Activated CD4-positive, alpha-beta T cell treated with anti-CD3 and anti-CD28 coated beads, Interleukin-2, Interleukin-4, amounts not matched to agents 100 ng/mL and 50 ng/mL, durations not matched to agents 16 hours and 8 hours (primary cell): ENCODE measurements at regions not wholly inside any gene's neighbourhood (a gene's known extent, or its start where the extent isn't known, plus 50 kb on each side); places are given as distances from the start of the nearest gene placed in this dataset.

Source experiments
- DNase-seq: peaks from one replicate; pipeline ENCODE4 v3.0.0-alpha.2; 2020; ENCODE audit warnings: low spot score

DNA sequence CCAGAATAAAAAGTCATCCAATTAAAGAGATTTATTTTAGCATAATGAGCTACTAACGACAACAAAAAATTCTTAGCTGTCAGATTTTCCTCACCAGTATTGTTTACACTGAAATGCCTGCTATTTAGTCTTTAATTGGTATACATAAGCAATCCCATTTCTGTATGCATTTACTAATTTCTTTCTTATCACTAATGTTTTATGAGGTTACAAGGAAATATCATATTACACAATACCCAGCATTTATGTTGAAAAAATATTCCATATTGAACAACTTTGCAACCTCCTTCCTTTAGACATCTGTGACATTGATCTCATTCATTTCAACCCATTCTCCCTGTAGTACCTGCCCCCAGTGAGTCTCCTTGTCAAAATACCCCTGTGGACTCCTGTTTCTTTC is 135.4 kb downstream of the SLITRK6 start:
- no peak for DNase-seq

DNA sequence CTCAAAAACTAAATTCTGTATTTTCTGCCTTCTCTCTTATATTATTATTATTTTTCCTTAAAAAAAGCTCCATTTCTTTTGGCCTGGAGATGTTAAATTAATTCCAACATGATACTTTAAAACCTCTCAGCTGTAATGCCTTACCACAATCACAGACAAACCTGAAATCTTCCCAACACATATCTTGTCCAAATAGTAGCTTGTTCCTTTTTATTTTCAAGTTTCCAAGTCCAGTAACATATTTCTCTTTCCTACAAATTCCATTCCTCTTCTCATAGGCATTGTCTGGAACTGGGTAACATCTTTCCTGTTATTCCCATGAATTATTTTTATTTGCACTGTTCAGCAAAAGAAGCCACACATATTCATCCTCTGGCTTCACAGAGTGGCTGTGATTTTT is 137.0 kb downstream of the SLITRK6 start:
- no peak for DNase-seq

DNA sequence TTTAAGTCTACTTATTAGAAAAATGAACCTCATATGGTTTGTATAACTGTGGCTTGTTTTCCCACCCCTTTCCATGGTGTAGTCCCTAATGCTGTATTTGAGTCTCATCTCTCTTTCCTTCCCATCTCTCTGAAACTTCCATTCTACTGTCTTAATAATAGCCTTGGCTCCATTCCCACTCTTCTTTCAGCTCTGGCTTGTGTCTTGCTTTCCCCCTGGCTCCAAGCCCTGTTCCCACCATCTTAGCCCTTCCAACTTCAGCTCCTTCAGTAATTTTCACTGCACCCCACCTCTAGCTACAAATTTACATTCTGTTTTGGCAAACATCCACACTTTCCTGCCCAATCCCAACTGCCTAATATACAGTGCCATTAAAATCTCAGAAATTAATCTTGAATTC is 137.5 kb downstream of the SLITRK6 start:
- DNase-seq = no peak

DNA sequence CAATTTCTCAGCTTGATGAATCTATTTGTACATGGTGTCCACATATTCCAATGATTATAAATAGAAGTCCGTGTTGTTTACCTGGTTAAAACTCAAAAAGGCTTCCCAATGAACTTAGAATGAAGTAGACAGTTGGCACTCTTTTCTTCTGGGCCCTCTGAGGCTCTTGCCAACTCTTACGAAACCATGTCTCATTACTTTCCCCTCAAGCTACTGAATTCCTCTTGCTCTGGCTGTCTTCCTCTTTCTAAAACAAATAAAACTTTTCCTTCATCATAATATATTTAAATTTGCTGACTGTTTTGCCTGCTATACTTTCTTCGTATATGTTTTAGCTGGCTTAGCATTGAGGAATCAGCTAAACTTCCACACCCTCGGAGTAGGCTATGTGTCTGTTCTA is 139.7 kb downstream of the SLITRK6 start:
- no peak for DNase-seq

DNA sequence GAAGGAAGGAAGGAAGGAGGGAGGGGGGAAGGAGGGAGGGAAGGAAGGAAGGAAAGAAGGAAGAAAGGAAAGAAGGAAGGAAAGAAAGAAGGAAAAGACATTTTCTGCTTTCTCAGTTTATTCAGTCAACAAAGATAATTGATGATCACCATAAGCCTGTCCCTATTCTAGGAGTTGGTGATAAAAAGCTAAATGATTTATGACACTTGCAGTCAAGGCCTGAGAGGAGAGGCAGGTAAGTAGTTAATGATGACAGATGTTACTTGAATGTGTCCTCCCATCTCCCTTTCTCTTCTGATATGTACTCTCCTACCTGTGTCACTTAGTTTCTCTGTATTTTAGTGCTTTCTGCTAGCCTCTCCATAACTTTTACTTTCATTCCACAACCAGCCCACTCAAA is 141.3 kb downstream of the SLITRK6 start:
- no peak for DNase-seq

DNA sequence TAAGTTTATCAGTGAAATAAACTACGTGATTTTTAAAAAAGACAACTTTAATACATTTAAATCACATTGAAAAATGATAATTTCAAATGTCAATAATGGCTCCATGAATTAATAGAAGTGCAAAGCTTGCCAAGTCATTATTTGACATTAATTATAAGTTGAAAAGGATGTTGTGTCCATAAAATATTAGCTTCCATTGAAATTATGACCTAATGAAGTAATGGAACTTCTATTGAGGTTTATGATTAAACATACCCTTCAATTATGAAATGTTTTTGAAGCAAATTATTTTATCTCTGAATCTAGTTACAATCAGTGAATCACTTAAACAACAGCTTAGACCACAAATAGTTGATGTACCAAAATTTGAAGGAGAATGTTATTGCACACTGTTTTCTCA is 144.2 kb downstream of the SLITRK6 start:
- DNase-seq = no peak

DNA sequence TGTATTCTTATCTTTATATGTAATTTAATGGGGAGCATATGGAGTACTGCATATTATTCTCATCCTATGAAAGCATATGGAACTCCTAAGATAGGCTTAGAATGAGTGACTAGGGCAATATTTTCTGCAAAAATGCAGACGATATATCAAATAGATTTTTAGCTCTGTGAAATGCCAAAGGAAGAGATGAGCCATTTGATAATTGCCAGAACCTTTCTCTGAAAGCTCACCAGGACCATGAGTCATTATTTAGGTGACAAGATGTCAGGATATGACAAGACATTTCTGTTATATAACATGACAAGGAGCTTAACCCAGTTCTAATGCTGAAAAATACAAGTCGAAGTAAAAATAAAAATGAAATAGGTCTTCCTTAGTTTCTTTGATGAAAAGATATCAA is 145.0 kb downstream of the SLITRK6 start:
- DNase-seq = no peak

DNA sequence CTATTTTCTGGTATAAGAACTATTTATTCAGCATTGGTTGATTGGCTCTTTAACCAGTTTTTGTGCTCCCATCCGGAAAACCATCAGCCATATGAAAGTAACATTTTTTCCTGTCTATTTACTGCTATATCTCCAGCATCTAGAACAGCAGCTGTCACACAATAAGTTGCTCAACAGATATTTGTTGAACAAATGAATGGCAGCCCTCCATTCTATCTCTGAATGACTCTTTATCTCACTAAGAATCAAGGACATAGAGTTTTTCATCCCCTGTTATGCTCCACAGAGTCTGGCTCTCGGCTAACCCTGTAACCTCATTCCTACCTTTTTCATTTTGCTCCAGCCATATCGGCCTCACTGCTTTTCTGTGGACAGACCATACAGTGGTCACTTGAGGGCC is 145.5 kb downstream of the SLITRK6 start:
- no peak for DNase-seq

DNA sequence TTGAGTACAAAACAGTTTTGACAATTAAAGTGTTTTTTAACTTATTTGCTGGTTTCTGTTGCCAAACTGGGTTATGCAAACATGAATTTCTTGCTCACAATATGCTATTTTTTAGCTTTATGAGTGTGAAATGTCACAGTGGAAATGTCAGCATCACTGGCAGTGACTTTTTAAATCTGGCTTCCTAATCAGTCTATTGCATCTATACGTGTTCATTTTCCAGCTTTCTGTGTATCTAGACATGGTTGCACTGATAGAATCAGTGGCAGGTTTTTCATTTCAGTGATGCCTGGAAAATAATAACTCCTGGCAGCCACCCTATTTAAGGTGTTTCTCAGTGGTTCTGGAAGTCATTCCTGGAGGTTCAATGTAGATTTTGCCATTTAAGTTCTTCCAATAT is 146.7 kb downstream of the SLITRK6 start:
- DNase-seq = no peak

DNA sequence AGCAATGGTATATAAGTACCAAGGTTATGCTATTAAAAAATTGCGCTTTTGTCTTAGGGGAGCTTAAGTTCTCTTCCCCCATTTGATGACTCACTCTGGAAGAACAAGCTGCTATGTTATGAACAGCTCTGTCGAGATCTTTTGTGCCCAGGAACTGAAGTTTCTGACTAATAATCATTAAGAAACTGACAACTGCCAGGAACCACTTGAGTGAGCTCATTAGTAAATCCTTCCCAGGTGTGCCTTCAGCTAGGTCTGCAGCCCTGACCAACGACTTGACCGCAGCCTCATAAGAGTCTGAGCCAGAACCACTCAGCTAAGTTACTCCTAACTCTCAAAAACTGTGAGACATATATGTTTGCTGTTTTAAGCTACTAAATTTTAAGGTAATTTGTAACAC is 147.8 kb downstream of the SLITRK6 start:
- no peak for DNase-seq

DNA sequence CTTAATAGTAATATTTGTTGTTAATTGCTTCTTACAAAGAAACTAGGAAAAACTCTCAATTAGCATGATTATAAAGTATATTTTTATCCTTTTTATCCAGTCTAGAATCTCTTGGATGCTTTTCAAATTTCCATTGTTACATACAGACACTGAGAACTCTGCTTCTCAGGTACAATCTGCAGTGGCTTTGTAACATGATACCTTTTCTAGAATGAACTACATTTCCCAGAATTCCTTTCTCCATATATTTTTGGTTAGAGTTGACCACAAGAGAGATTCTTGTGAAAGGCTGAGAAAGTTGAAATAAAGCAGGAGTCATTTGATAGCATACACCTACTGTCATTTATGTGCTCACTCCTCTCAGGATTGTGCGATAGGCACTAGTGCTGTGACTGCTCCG is 148.6 kb downstream of the SLITRK6 start:
- no peak for DNase-seq

DNA sequence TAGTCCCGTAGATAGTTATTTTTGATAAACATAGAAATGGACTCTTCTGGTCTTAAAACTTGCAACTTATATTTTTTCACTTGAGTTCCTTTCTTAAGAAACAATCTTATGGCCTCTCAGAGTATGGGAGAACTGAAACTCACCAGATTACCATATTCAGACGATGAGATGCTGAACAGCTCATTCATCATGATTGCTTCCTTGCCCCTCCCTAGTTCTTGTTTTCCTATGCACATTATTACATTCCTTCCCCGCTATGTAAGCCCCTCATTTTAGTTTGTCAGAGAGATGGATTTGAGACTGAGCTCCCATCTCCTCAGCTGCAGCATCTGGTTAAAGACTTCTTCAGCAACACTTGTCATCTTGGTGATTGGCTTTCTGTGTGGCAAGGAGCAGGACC is 158.5 kb downstream of the SLITRK6 start:
- DNase-seq = no peak

DNA sequence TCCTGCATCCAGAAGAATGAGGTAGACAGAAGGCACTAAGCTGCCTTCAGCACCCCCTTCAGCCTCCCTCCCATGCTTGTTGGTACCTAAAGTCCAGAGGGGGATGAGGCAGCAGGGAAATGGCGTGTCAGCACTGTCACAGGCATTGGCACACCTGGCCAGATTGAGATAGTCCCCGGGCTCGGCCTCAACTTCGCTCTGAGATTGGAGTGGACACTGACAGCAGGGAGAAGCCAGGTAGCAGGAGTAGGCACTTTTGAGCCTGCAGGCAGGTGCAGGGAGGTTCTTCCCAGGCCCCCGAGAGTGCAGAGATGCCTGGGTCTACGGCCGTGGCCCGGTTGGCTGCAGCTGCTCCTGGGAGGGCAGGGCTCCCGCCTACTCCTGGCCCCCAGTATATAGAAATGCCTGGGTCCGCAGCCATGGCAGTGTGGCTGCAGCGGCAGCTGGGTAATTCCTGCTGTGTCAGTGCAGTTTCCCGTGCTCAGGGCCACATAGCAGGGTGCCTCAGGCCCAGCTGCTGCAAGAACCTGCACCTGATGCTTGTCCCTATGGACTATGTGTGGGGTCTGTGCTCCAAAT is 160.3 kb downstream of the SLITRK6 start:
- no peak for DNase-seq

DNA sequence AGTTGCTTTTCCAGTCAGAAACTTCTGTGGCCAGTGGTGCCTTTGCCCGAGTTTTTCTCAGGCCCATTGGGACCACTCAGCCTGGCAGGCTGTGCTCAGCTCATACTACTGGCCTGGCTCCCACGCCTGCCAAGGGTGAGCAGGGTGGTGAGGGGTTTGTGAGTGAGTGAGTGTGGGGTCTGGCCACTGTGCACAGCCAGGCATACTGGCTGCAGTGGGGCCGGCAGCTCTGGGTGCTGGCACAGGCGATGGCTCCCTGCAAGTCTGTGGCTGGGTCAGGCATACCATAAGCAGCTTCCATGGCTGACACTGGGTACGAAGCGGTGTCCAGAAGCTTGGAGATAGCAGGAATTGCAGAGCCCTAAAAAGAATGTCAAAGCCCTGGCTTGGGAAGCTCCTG is 161.0 kb downstream of the SLITRK6 start:
- DNase-seq = no peak

DNA sequence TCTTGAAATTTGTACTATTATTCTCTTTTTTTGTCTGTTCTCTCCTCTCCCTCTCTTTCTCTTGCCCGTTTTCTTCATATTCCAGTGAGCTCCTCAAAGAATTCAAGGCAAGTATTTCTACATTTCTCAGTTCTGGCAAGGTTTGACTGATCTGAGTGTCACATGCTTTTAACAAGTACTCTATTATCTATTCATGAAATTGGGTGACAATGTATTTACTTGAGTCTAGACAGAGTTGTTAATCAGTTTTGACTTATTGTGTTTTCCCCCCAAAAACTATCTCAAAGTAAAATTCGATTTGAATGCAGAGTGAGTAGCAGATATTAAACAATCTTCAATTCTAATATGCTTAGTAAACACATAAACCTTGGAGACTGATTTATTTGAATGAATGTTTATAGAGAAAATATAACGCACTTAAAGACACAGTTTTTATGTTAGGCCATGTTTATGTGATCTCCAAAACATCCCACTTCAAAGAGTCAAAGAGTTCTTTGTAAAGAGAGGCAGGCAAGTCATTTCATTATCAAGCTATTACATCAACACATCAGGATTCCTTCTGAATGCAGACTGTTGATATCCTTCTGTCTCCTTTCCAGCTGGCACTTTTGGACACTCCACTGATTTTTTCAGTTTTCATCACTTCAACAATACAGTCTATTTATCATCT is 166.6 kb downstream of the SLITRK6 start:
- no peak for DNase-seq

DNA sequence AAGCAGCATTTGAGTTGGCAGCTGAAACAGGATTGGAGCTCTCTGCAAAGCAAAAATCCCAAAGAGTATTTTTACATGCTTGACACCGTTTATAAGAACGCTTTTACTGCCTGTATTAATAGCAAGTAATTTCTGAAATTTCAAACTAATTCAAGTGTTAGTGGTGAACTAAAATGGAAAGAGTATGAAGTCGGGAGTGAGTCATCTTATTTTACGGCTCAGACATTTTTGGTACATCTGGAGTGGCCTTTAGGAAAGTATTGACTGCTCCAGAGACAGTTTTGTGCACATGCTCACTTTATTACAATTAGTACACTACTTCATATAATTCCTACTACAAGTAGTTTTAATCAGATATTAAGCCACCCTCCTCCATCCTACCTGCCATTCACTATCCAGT is 167.4 kb downstream of the SLITRK6 start:
- DNase-seq = no peak

DNA sequence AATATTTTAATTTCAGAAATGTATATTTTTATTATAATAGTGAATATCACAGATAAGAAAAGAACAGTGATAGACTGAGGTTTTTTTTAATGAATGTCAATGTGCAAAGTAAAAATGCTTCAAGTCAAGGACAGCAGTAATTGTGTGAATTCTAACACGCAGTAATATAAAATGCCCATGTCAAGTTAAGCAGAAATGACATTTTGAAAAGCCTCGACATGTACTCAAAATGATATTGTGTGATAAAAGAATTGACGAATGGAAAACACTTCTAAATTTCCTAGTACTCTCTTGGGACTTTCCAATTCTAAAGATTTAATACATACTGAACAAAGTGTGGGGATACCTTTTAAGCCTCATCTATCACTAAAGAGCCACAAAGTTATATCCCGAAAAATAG is 172.6 kb downstream of the SLITRK6 start:
- no peak for DNase-seq

DNA sequence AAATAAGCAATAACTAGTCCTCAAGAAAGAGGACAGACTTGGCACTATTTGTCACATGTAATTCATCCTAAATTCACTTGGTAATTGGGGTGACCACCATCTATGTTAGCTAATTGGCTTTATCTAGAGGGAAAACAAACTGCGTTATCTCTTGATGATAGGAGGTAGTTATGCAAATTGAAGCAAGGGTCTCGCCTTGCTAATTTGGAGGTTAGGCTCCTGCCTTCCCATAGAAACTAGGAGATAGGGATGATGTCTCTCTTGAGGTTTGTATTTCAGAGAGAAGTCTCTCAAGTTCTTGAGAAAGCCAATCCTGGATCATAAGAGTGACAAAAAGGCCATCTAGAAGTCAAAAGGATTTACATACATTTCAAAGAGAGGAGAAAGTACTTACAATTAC is 179.9 kb downstream of the SLITRK6 start:
- DNase-seq = no peak

DNA sequence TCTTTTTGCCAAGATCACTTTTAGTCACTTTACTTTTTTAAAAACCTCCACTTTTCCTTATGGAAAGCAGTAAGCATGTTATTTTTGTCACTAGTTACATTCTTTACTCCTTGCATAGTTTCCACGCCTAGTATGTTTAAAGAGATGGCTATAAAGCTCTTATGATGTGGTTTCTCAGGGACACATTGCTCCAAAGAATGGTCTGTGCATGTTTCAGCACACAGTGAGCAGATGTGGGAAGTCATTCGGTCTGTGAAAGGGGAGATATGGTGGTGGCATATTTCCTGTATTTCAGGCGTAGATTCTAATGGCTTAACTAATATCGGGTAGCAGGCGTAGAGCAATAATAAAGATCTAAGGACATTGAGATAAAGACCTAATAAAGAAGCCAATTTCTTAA is 180.7 kb downstream of the SLITRK6 start:
- no peak for DNase-seq

DNA sequence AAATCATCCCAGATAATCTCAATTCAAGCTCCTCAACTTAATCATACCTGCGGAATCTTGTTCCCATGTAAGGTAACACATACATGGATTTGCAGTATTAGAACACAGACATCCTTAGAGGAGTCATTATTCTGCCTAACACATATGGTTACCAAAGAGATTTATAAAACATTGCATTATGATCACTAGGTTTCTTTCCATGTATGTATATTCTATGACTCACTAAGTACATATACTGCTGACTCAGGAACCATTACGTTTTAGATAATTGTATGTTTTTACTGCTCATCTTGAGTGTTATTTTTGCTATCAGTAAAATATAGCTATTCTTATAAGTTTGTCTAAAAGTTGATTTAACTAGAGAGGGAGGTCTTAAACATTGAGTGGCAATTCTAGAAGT is 182.9 kb downstream of the SLITRK6 start:
- DNase-seq = no peak

DNA sequence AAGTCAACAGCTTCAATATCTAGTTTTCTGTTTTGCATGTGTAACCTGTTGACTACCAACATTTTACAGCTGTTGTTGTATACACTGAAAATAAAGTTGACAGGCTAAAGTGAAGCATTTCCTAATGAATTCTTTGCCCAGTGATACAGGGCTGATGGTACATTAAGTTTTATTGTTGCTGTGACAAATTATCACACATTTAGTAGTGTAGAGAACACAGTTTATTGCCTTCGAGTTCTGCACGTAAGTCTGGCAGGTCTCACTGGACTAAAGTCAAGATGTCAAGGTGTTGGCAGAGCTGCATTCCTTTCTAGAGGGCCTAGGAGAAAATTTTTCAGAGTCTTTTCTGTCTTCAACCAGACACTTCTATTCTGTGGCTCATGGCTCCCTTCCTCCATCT is 184.2 kb downstream of the SLITRK6 start:
- DNase-seq = no peak

DNA sequence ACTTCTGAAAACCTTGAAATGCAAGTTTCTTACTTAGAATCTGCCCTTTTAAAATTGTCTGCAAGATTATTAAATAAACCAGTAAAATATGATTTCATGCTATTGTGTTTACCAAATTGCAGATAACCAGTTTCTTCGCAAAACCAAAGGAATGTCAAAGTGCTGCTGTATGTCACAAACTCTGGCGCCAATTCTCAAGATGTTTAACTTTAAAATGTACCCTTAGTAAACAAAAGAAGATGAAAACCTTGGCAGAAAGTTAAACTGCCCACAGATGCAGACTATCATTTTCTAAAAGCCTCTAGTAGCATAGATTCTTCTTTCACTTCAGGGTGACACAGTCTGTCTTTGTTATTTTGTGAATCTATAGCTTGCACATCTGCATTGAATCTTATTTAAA is 189.2 kb downstream of the SLITRK6 start:
- no peak for DNase-seq

DNA sequence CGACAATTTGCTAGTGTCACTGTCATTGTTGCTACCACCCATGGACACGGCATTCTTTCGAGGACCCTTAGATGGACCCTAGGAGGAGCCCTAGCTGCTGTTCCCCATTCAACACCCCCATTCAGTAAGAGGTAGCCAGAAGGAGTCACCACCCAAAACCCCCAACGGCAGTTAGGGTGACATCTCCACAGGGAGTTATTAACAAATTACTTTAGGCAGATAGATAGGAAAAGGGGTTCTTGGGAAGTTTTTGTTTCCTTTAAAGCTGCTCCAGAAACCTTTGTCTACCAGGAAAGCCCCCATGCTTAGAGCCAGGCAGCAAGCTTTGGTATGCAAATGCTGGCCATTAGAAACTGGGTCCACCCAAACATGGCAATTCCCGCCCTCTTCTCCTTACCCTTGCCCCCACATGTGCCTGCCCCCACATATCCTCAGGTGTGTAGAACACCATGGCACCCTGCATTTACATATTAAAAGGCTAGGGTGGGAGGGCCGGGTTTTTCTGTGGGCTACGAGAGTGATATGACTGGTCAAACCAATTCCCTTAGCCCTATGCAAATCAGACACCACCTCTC is 190.9 kb downstream of the SLITRK6 start:
- no peak for DNase-seq

DNA sequence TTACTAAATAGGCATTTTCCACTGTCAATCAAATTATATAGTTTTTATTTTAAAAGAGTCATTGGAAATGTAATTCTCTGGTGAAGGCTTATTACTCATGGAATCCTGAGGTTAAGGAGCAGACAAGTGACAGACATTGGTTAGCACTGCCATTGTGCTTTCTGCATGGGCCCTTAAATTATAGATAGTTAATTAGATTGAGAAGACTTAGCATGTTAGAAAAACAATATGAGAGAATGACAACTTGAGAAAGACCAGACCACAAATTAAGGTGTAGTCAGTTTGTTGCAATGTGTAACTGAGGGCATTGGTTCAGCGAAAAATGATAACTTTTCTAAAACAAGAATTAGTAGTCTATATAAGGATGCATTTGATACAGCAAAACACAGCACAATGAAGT is 195.5 kb downstream of the SLITRK6 start:
- DNase-seq = no peak
